Stimulated activated CD4-positive, alpha-beta T cell treated with anti-CD3 and anti-CD28 coated beads, Interleukin-4, amount 100 ng/mL, for 1 hour (primary cell): ENCODE measurements at regions not wholly inside any gene's neighbourhood (a gene's known extent, or its start where the extent isn't known, plus 50 kb on each side); places are given as distances from the start of the nearest gene placed in this dataset.
"Not testable (repeated sequence)": the region's sequence is repeated elsewhere in the genome, so short reads cannot be mapped to it uniquely, and the experiment has no call there.

Experiments
- DNase-seq: peaks from one replicate; pipeline ENCODE4 v3.0.0-alpha.2; 2020

DNA sequence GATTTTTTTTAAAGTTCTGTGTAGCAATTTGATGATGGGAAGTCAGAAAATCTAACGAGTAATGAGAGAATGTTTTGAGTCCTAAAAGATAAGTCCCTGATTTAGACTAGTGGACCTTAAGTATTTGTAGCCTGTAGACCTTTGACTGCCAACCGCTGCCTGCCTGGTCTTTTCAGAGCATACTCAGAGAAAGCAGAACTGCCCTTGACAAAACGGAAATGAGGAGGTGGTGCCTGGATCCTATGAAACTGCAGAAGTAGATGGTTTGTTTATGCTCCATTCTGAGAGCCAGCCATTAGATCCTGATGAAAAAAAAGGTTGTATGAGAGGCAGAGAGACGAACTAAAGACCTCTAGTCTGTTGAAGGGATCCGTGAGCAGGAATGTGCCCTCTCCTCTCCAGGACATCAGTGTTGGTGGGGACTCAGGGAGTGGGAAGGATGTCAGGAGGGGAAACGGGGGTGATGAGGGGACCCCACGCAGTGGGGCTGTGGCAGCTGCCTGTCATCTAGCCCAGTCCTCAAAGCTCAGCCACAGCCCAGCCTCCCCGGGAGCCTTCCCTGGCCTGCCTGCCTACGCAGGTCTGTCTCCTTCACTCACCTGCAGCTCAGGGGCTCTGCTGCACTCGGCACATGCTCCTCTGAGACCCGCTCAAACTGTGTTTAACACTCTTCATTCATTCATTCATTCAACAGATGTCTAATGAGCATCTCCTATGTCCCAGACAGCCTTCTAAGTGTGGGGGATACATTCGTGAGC, 447.5 kb downstream of the AACS start:
- no peak for DNase-seq

DNA sequence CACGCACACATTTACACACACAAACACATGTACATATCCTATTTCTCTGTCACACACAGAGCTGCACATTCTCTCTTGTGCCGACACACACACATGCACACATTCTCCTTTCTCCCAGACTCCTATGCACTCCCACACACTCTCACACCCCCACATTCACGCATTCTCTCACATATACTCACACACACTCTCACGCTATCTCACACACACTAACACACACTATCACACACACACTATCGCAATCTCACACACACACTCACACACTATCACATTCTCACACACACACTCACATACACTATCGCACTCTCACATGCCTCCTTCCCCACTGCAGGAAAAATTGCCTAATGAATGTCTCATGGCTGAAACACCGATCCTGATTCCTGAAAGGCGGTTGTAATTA, 450.7 kb downstream of the AACS start:
- no peak for DNase-seq

DNA sequence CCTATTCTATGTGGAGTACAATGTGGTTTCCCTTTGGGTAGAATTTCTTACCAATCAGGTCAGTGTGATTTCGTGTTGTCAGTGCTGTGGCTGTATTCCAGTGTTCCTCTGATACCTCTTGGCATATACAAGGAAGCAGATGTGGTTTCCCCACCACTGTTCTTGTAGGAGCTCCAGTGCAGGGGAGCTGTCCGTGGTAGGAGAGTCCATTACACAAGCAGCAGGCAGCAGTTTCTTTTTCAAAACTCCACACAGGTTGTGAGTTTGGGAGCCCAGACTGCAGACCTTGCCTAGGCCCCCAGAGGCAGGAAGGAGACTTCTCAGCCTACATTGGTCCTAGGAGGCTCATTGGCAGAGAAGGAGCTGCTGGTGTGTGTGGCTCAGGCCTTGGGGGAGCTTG, 452.8 kb downstream of the AACS start:
- no peak for DNase-seq

- DNase-seq: no peak
These were observed 453.9 kb downstream of the AACS start for GRCh38 chr12:125519026-125519651.

GRCh38 chr12:125525879-125526278, 460.6 kb downstream of the AACS start:
- no peak for DNase-seq

GRCh38 chr12:125528281-125528680, 463.0 kb downstream of the AACS start:
- DNase-seq: no peak

DNA sequence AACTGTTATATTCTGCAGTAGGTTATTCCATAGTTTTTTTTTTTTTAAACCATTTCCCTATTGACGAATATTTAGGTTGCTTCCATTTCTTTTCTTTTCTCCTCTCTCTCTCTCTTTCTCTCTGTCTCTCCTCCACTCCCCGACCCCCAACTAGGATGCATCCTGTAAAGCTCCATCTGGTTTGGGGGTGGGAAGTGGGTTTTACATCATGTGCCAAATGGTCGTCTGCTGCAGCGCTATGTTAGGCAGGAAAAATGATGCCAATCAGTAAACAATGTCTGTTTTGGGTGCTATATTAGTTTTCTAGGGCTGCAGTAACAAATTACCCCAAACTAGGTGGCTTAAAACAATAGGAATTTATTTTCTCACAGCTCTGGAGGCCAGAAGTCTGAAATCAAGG, 465.0 kb downstream of the AACS start:
- DNase-seq: no peak

DNA sequence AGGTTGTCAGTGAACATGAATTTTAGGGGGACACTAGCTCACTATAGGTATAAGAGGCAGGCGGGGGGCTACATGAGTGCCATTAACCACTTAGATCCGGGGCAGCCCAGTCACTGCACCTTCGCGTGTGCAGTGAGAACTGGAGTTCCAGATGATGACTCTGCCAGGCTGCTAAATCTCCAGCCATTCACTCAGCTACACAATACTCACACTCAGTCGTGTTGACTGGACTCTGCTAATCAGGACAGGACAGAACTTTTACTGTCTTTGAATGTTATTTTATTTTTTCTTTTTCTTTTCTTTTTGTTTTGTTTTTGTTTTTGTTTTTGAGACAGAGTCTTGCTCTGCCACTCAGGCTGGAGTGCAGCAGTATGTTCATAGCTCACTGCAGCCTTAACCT, 465.6 kb downstream of the AACS start:
- DNase-seq: no peak

GRCh38 chr12:125531574-125531973, 466.3 kb downstream of the AACS start:
- no peak for DNase-seq

DNA sequence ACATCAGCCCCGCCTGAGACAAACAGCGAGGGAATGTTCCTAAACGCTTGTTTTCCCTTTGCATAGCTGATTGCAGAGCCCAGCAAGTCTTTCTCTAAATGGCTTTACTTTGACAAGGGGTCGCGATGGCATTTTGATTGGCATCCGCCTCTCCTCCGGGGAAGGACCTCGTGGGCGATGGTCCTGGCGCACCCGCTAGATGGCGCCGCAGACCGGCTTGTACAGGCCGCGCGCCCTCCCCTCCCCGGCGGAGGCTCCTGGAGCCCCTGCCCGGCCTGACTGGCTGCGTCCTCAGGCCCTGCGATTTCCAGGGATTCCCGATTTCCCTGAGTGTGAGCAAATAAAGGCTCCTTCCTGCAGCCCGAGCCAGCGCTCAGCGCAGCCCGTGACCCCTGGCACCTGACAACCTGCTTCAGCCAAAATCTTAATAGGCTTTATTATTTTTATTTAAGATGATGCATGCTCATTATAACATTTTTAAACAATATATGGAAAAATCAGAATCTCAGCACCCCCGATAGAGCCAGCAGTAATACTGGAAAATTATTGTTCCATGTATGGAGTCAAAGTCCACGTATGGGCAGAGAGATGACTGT, 468.3 kb downstream of the AACS start:
- peak; percentile 16 for DNase-seq

DNA sequence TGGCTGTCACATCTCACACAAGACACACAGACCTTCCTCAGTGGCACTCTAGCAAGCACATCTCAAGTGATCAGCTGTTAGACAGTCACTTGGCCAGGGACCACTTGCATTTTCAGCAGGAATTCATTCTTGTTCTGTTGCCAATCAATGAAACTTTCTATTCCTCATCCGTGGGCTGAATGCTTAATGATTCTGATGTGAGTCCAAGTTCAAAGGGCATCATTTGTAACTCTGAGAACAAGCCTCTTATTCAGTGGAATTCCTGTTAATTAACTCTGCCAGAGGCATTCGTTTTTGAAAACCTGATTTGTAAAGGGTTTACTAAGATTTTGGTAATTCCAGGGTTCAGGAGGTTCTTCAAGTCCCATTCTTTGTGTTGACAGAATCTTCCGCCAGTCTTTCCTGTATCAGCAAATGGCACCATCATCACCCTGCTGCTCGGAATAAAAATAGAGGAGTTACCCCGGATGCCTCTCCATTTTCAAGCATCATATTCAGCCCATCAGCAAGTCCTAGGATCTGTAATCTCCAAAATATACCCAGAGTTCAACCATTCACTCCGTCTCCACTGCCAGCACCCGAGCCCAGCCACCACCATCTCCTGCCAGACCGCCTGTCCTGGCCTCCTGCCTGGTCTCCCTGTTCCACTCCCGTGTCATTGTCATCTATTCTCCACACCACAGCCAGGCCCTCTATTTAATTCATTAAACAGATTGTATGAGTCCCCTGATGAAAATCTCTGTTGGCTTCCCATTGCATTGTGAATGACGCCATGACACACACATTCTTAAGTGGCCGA, 473.4 kb downstream of the AACS start:
- DNase-seq: no peak

- no peak for DNase-seq
These were observed 475.5 kb downstream of the AACS start for GRCh38 chr12:125540580-125541204.

GRCh38 chr12:125544960-125545359, 479.7 kb downstream of the AACS start:
- DNase-seq: no peak

DNA sequence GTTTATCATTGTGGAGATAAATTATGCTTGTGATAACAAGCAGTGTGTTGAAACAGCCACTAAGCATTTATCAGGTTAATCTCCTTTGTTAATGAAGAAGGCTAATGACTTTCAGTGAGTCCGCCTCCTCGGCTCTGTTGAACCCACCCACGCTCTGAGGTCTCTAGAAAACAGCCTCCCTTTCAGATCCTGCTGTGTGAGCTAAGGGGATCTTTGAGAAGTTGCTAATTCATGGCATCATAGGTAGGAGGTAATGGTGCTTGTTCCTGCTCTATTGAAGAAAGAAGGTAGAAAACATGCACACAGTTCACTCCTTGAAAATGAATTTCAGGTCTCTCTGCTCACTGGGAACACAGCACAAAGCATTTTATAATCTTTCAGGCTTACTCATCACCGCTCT, 483.9 kb downstream of the AACS start:
- DNase-seq: no peak

- no peak for DNase-seq
These were observed 484.6 kb downstream of the AACS start for GRCh38 chr12:125549836-125550235.

GRCh38 chr12:125552295-125552694, 487.1 kb downstream of the AACS start:
- DNase-seq: no peak

- DNase-seq: not testable (repeated sequence)
These were observed 495.8 kb downstream of the AACS start for GRCh38 chr12:125561008-125561407.

DNA sequence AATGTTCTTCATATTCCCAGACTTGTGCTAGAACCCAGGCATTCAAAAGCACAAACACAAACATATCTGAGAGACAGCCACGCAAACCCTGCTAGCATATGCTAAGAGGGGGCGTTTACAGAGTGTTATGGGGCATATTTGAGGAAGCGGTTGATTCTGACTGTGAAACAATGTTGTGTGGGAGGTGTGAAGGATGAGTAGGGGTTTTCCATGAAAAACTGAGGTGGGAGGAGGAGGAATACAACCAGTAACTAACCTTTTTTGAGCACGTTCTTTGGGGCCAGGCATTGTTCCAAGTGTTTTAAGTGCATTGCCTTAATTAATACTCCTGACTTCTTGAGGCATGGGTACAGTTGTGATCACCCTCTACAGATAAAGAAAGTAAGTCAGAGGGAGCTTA, 499.5 kb downstream of the AACS start:
- no peak for DNase-seq

- no peak for DNase-seq
These were observed 502.3 kb downstream of the AACS start for GRCh38 chr12:125567581-125567980.

- no peak for DNase-seq
These were observed 503.1 kb downstream of the AACS start for GRCh38 chr12:125568306-125568705.

DNA sequence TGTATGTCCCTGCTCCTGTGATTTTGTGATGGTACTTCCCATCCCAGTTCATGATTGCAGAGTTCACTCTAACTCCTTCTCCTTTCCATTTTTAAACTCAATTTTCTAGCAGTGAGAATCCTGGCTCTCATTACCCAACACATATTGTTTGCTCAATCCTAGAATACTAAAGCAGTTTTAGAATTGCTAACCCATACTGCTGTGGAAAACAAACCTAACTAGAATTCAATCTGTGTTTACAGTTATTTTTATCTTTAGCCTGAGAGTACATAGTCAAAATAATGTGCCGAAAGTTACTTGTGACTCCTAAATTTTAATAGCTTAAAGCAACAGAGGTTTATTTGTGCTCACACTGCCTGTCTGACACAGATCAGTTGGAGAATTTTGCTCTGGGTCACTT, 508.0 kb downstream of the AACS start:
- no peak for DNase-seq

GRCh38 chr12:125577334-125577733, 512.1 kb downstream of the AACS start:
- no peak for DNase-seq

GRCh38 chr12:125579916-125580315, 514.7 kb downstream of the AACS start:
- no peak for DNase-seq
